H9 (cell line): ENCODE measurements at regions not wholly inside any gene's neighbourhood (a gene's known extent, or its start where the extent isn't known, plus 50 kb on each side); places are given as distances from the start of the nearest gene placed in this dataset.

Experiments used
- DNase-seq: peaks from one replicate; pipeline ENCODE4 v3.0.0-alpha.2; 2017
- H2AFZ ChIP-seq: one replicate; pipeline ENCODE4 v1.6.1; 2013; ENCODE audit warnings: mild to moderate bottlenecking, low read length, control low read depth, moderate library complexity
- H2AK5ac ChIP-seq: 2 replicates; pipeline ENCODE4 v1.6.1; 2013; ENCODE audit warnings: low read length, control low read depth, mixed read lengths; ENCODE audit not compliant: insufficient read length
- H2BK120ac ChIP-seq: one replicate; pipeline ENCODE4 v1.6.1; 2013; ENCODE audit warnings: low read depth, mild to moderate bottlenecking, low read length, control low read depth, inconsistent platforms; ENCODE audit not compliant: poor library complexity, severe bottlenecking
- H2BK12ac ChIP-seq: 2 replicates; pipeline ENCODE4 v1.6.1; 2013; ENCODE audit warnings: low read length, control low read depth, mixed read lengths, low read depth; ENCODE audit not compliant: insufficient read length
- H2BK15ac ChIP-seq: 2 replicates; pipeline ENCODE4 v1.6.1; 2013; ENCODE audit warnings: low read depth, low read length, control low read depth
- H2BK20ac ChIP-seq: one replicate; pipeline ENCODE4 v1.6.1; 2013; ENCODE audit warnings: low read depth, mild to moderate bottlenecking, low read length, control low read depth, inconsistent platforms; ENCODE audit not compliant: poor library complexity, severe bottlenecking
- H2BK5ac ChIP-seq: 2 replicates; pipeline ENCODE4 v1.6.1; 2013; ENCODE audit warnings: low read length, control low read depth, mixed read lengths; ENCODE audit not compliant: insufficient read length
- H3K14ac ChIP-seq: 2 replicates; pipeline ENCODE4 v1.6.1; 2013; ENCODE audit warnings: low read length, control low read depth; ENCODE audit not compliant: insufficient read depth
- H3K18ac ChIP-seq: 2 replicates; pipeline ENCODE4 v1.6.1; 2013; ENCODE audit warnings: low read depth, mild to moderate bottlenecking, mixed read lengths, low read length, control low read depth; ENCODE audit not compliant: insufficient read length
- H3K23ac ChIP-seq: 2 replicates; pipeline ENCODE4 v1.6.1; 2013; ENCODE audit warnings: low read length, control low read depth, mixed read lengths, low read depth; ENCODE audit not compliant: insufficient read length
- H3K23me2 ChIP-seq: 2 replicates; pipeline ENCODE4 v1.6.1; 2013; ENCODE audit warnings: low read depth, mild to moderate bottlenecking, mixed read lengths, low read length, control low read depth; ENCODE audit not compliant: insufficient read length, poor library complexity, severe bottlenecking
- H3K27ac ChIP-seq: 2 replicates; pipeline ENCODE4 v1.5.1; 2013; ENCODE audit warnings: low read length, control low read depth, mixed read lengths, low read depth; ENCODE audit not compliant: insufficient read length
- H3K27me3 ChIP-seq: 2 replicates; pipeline ENCODE4 v1.6.1; 2013; ENCODE audit warnings: low read length, control low read depth, inconsistent platforms; ENCODE audit not compliant: insufficient read depth
- H3K4ac ChIP-seq: 2 replicates; pipeline ENCODE4 v1.6.1; 2013; ENCODE audit warnings: low read depth, mild to moderate bottlenecking, control low read depth, inconsistent platforms, low read length, moderate library complexity
- H3K4me1 ChIP-seq: 2 replicates; pipeline ENCODE4 v1.6.1; 2013; ENCODE audit warnings: low read length, control low read depth, inconsistent platforms; ENCODE audit not compliant: insufficient read depth
- H3K4me2 ChIP-seq: 2 replicates; pipeline ENCODE4 v1.6.1; 2013; ENCODE audit warnings: low read length, control low read depth, mixed read lengths; ENCODE audit not compliant: insufficient read length, insufficient read depth
- H3K56ac ChIP-seq: 2 replicates; pipeline ENCODE4 v1.6.1; 2013; ENCODE audit warnings: low read depth, mild to moderate bottlenecking, mixed read lengths, low read length, control low read depth; ENCODE audit not compliant: insufficient read length
- H3K79me1 ChIP-seq: 2 replicates; pipeline ENCODE4 v1.6.1; 2013; ENCODE audit warnings: low read depth, mild to moderate bottlenecking, moderate library complexity, low read length, control low read depth, inconsistent platforms; ENCODE audit not compliant: insufficient read depth, poor library complexity, severe bottlenecking
- H3K79me2 ChIP-seq: 2 replicates; pipeline ENCODE4 v1.6.1; 2013; ENCODE audit warnings: low read length, control low read depth, inconsistent platforms; ENCODE audit not compliant: insufficient read depth
- H3K9ac ChIP-seq: 2 replicates; pipeline ENCODE4 v1.6.1; 2013; ENCODE audit warnings: low read length, control low read depth, mixed read lengths; ENCODE audit not compliant: insufficient read length; ENCODE audit errors: extremely low read depth
- H3K9me3 ChIP-seq: one replicate; pipeline ENCODE4 v1.6.1; 2013; ENCODE audit warnings: low read depth, low read length, inconsistent platforms; ENCODE audit not compliant: control insufficient read depth
- H3T11ph ChIP-seq: one replicate; pipeline ENCODE4 v1.6.1; 2013; ENCODE audit warnings: mild to moderate bottlenecking, low read length, control low read depth, inconsistent platforms
- H4K20me1 ChIP-seq: one replicate; pipeline ENCODE4 v1.6.1; 2013; ENCODE audit not compliant: control insufficient read depth, insufficient read length, insufficient read depth
- H4K5ac ChIP-seq: 2 replicates; pipeline ENCODE4 v1.6.1; 2013; ENCODE audit warnings: low read depth, mild to moderate bottlenecking, mixed read lengths, low read length, control low read depth; ENCODE audit not compliant: insufficient read length
- H4K8ac ChIP-seq: replicated peaks from 2 replicates; pipeline ENCODE4 v1.6.1; 2013; ENCODE audit warnings: low read length, control low read depth, mixed read lengths, low read depth; ENCODE audit not compliant: insufficient read length
- H4K91ac ChIP-seq: 2 replicates; pipeline ENCODE4 v1.6.1; 2013; ENCODE audit warnings: low read depth, mild to moderate bottlenecking, moderate library complexity, mixed read lengths, low read length, control low read depth; ENCODE audit not compliant: insufficient read length
- H3K27ac Mint-ChIP-seq, 3 experiments: 2 replicates in 2 of 3; 3 replicates in 1 of 3; pipeline ENCODE4 v1.8.0; 2020 to 2021; ENCODE audit warnings: mixed read lengths in 3 of 3, mild to moderate bottlenecking in 1 of 3, moderate library complexity in 1 of 3
- H3K27me3 Mint-ChIP-seq: 2 replicates; pipeline ENCODE4 v1.8.0; 2021; ENCODE audit warnings: low read depth, mild to moderate bottlenecking, moderate library complexity, mixed read lengths
- H3K36me3 Mint-ChIP-seq, 3 experiments: 2 replicates in 2 of 3; 3 replicates in 1 of 3; pipeline ENCODE4 v1.8.0; 2020 to 2021; ENCODE audit warnings: low read depth in 3 of 3, mixed read lengths in 3 of 3; ENCODE audit not compliant: insufficient read depth in 1 of 3
- H3K4me1 Mint-ChIP-seq, 2 experiments: 2 replicates each; pipeline ENCODE4 v1.8.0; 2020; ENCODE audit warnings: mixed read lengths in 2 of 2
- H3K4me3 Mint-ChIP-seq, 2 experiments: 2 replicates in 1 of 2; 3 replicates in 1 of 2; pipeline ENCODE4 v1.8.0; 2020 to 2021; ENCODE audit warnings: mild to moderate bottlenecking in 2 of 2, mixed read lengths in 2 of 2, moderate library complexity in 1 of 2
- H3K9me3 Mint-ChIP-seq, 2 experiments: 2 replicates in 1 of 2; 3 replicates in 1 of 2; pipeline ENCODE4 v1.8.0; 2020; ENCODE audit warnings: mild to moderate bottlenecking in 2 of 2, mixed read lengths in 2 of 2, moderate library complexity in 1 of 2
- WGBS: extraction: QIAGEN DNeasy Blood & Tissue Kit; methylation state at CpG from one replicate; pipeline ENCODE4 v1.1.7; 2013; ENCODE audit warnings: missing lambda C conversion rate, low lambda C conversion rate, mixed read lengths; ENCODE audit not compliant: insufficient read length; ENCODE audit errors: extremely low coverage; 5-methylcytosine and 5-hydroxymethylcytosine counted together
- TF ChIP-seq, protein P1 (sequence below): fragments of 200-600 bp; sonication (generic); conservative IDR thresholded peaks from 3 replicates; pipeline ENCODE4 v1.8.0; 2021; ENCODE audit warnings: antibody characterized with exemption, mild to moderate bottlenecking

DNA sequence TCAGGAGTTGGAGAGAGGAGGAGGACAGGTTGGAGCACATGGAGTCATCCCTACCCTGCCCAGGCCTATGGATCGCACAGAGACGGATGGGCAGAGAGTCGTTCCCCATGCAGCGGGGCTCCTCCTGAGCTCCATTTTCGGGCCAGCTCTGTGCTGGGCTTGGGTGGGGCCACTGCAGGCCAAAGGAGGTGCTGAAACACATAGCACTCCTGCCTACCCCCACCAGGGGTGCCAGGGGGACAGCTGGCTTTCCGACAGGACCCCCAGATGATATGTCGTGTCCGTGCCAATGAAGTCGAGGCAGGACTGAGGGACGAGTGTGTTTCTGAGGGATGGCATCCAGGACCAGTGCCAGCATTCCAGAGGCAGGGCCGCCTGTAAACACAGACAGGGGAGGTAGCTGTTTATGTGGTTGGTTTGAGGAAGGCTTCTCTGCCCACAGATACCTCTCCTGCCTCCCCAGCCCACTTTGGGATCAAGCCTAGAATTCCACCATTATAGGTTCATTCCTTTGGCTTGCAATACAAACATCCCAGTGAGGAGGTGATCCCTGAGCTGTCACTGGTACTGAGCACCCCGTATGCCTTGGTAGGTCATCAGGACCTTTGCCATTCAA, 116.6 kb downstream of the GLI2 start:
- H3K27ac ChIP-seq: no peak overlapping the region
- no peak for DNase-seq
- H2BK12ac ChIP-seq: no peak overlapping the region
- H3K79me1 ChIP-seq: no peaks in the 10 kb centered on the region
- no peak overlapping the region for H3K56ac ChIP-seq
- no peak overlapping the region for H2BK5ac ChIP-seq
- H3K4ac ChIP-seq: no peak overlapping the region
- H3K4me2 ChIP-seq: no peak overlapping the region
- no peak overlapping the region for H3K23ac ChIP-seq
- no peaks in the 10 kb centered on the region for H3K9me3 ChIP-seq
- H3K4me1 Mint-ChIP-seq: peaks cover 21 to 31% of the 10 kb centered on the region in 2 experiments
- peaks cover 15 to 20% (median 16%) of the 10 kb centered on the region in 3 experiments for H3K36me3 Mint-ChIP-seq
- peak overlapping the region in 2 of 3 experiments; percentile 60 to 73; a peak in 2 of 7 replicates for H3K27ac Mint-ChIP-seq
- no peaks in the 10 kb centered on the region for H3K27me3 Mint-ChIP-seq
- no peak overlapping the region for H2BK120ac ChIP-seq
- H2BK15ac ChIP-seq: no peak overlapping the region
- no peak overlapping the region for H4K91ac ChIP-seq
- H2AK5ac ChIP-seq: no peak overlapping the region
- no peak overlapping the region for H3K18ac ChIP-seq
- H2AFZ ChIP-seq: no peak overlapping the region
- H4K5ac ChIP-seq: no peak overlapping the region
- no CpG with 5 or more reads among the region's 12 CpGs for WGBS
- no peaks in the 10 kb centered on the region for H3K23me2 ChIP-seq
- H2BK20ac ChIP-seq: no peak overlapping the region
- H3T11ph ChIP-seq: no peak overlapping the region
- TF ChIP-seq, protein P1, sequence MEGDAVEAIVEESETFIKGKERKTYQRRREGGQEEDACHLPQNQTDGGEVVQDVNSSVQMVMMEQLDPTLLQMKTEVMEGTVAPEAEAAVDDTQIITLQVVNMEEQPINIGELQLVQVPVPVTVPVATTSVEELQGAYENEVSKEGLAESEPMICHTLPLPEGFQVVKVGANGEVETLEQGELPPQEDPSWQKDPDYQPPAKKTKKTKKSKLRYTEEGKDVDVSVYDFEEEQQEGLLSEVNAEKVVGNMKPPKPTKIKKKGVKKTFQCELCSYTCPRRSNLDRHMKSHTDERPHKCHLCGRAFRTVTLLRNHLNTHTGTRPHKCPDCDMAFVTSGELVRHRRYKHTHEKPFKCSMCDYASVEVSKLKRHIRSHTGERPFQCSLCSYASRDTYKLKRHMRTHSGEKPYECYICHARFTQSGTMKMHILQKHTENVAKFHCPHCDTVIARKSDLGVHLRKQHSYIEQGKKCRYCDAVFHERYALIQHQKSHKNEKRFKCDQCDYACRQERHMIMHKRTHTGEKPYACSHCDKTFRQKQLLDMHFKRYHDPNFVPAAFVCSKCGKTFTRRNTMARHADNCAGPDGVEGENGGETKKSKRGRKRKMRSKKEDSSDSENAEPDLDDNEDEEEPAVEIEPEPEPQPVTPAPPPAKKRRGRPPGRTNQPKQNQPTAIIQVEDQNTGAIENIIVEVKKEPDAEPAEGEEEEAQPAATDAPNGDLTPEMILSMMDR: 0 out of 3 replicates have a peak, but pooled peaks have one; percentile 22
- H4K20me1 ChIP-seq: no peaks in the 10 kb centered on the region
- H4K8ac ChIP-seq: no peak overlapping the region
- H3K9ac ChIP-seq: no peak overlapping the region
- no peaks in the 10 kb centered on the region for H3K27me3 ChIP-seq
- H3K4me3 Mint-ChIP-seq: no peak overlapping the region
- H3K4me1 ChIP-seq: no peaks in the 10 kb centered on the region; the same call in 1 of the 2 replicates
- H3K79me2 ChIP-seq: 0 out of 2 replicates have a peak, but pooled peaks cover 2% of the 10 kb centered on the region
- H3K9me3 Mint-ChIP-seq: no peaks in the 10 kb centered on the region
- H3K14ac ChIP-seq: no peak overlapping the region
